ENCODE measurements at regions not wholly inside any gene's neighbourhood (a gene's known extent, or its start where the extent isn't known, plus 50 kb on each side); places are given as distances from the start of the nearest gene placed in this dataset.

- Histone ChIP-seq H3K9me3 (ENCODE audit: control extremely low read depth in 1 of 5, control insufficient read depth in 4 of 5, insufficient read depth in 2 of 5, low read depth in 1 of 5, low read length in 4 of 5) (no peaks in the 10 kb centered on the region), H3K4me1 (ENCODE audit: control extremely low read depth in 1 of 4, control insufficient read depth in 4 of 4, insufficient read depth in 4 of 4, low read length in 3 of 4) (no peaks in the 10 kb centered on the region), H3K36me3 (ENCODE audit: control insufficient read depth in 4 of 4, insufficient read depth in 4 of 4, low read length in 3 of 4) (no peaks in the 10 kb centered on the region), H3K4me3 (ENCODE audit: control insufficient read depth in 1 of 7, extremely low read depth in 1 of 7, insufficient read depth in 4 of 7, low read depth in 2 of 7, low read length in 6 of 7) (no peak overlapping the region), H3K27me3 (replicated peaks in 2 of 5; ENCODE audit: control insufficient read depth in 4 of 5, insufficient read depth in 5 of 5, low read length in 4 of 5) (no peaks in the 10 kb centered on the region), H3K27ac (ENCODE audit: insufficient read depth in 1 of 2, low read depth in 1 of 2, low read length in 2 of 2, poor library complexity in 1 of 2, severe bottlenecking in 2 of 2) (no peak overlapping the region)
- no CpG with 5 or more reads among the region's 1 CpG for WGBS (ENCODE audit: insufficient coverage)
- DNase-seq: no peak
- ChIA-PET POLR2A (no interaction called here), CTCF (no interaction called here)
Measured at GRCh38 chr9:27856748-27857147, 283.5 kb upstream of the C9orf72 start.

- DNase-seq: no peak
- H3K4me1 ChIP-seq (ENCODE audit: control extremely low read depth in 1 of 4, control insufficient read depth in 4 of 4, insufficient read depth in 4 of 4, low read length in 3 of 4): no peaks in the 10 kb centered on the region
- ChIA-PET POLR2A (no interaction called here), CTCF (no interaction called here)
- no peaks in the 10 kb centered on the region for H3K9me3 ChIP-seq (ENCODE audit: control extremely low read depth in 1 of 5, control insufficient read depth in 4 of 5, insufficient read depth in 2 of 5, low read depth in 1 of 5, low read length in 4 of 5)
- no peaks in the 10 kb centered on the region for H3K36me3 ChIP-seq (ENCODE audit: control insufficient read depth in 4 of 4, insufficient read depth in 4 of 4, low read length in 3 of 4)
- H3K27me3 ChIP-seq (replicated peaks in 2 of 5; ENCODE audit: control insufficient read depth in 4 of 5, insufficient read depth in 5 of 5, low read length in 4 of 5): no peaks in the 10 kb centered on the region
- WGBS (ENCODE audit: insufficient coverage): no CpG with 5 or more reads among the region's 3 CpGs
- no peak overlapping the region for H3K4me3 ChIP-seq (ENCODE audit: control insufficient read depth in 1 of 7, extremely low read depth in 1 of 7, insufficient read depth in 4 of 7, low read depth in 2 of 7, low read length in 6 of 7)
- no peak overlapping the region for H3K27ac ChIP-seq (ENCODE audit: insufficient read depth in 1 of 2, low read depth in 1 of 2, low read length in 2 of 2, poor library complexity in 1 of 2, severe bottlenecking in 2 of 2)
Measured at GRCh38 chr9:27861887-27862286, 288.6 kb upstream of the C9orf72 start.

- no peaks in the 10 kb centered on the region for H3K4me1 ChIP-seq (ENCODE audit: control extremely low read depth in 1 of 4, control insufficient read depth in 4 of 4, insufficient read depth in 4 of 4, low read length in 3 of 4)
- no peak overlapping the region for H3K4me3 ChIP-seq (ENCODE audit: control insufficient read depth in 1 of 7, extremely low read depth in 1 of 7, insufficient read depth in 4 of 7, low read depth in 2 of 7, low read length in 6 of 7)
- CTCF ChIA-PET: no interaction called here
- H3K27me3 ChIP-seq (replicated peaks in 2 of 5; ENCODE audit: control insufficient read depth in 4 of 5, insufficient read depth in 5 of 5, low read length in 4 of 5): no peaks in the 10 kb centered on the region
- 42% methylated on average over 6 of the region's 7 CpGs for WGBS (ENCODE audit: insufficient coverage)
- POLR2A ChIA-PET: no interaction called here
- H3K9me3 ChIP-seq (ENCODE audit: control extremely low read depth in 1 of 5, control insufficient read depth in 4 of 5, insufficient read depth in 2 of 5, low read depth in 1 of 5, low read length in 4 of 5): no peaks in the 10 kb centered on the region
- no peaks in the 10 kb centered on the region for H3K36me3 ChIP-seq (ENCODE audit: control insufficient read depth in 4 of 4, insufficient read depth in 4 of 4, low read length in 3 of 4)
- no peak overlapping the region for H3K27ac ChIP-seq (ENCODE audit: insufficient read depth in 1 of 2, low read depth in 1 of 2, low read length in 2 of 2, poor library complexity in 1 of 2, severe bottlenecking in 2 of 2)
- DNase-seq: no peak
Measured at GRCh38 chr9:27864644-27865438, 291.6 kb upstream of the C9orf72 start.

- DNase-seq: no peak
- no peaks in the 10 kb centered on the region for H3K27me3 ChIP-seq (replicated peaks in 2 of 5; ENCODE audit: control insufficient read depth in 4 of 5, insufficient read depth in 5 of 5, low read length in 4 of 5)
- CTCF ChIA-PET: no interaction called here
- no peaks in the 10 kb centered on the region for H3K9me3 ChIP-seq (ENCODE audit: control extremely low read depth in 1 of 5, control insufficient read depth in 4 of 5, insufficient read depth in 2 of 5, low read depth in 1 of 5, low read length in 4 of 5)
- WGBS (ENCODE audit: insufficient coverage): 100% methylated on average over 3 of the region's 4 CpGs
- no peak overlapping the region for H3K27ac ChIP-seq (ENCODE audit: insufficient read depth in 1 of 2, low read depth in 1 of 2, low read length in 2 of 2, poor library complexity in 1 of 2, severe bottlenecking in 2 of 2)
- H3K4me3 ChIP-seq (ENCODE audit: control insufficient read depth in 1 of 7, extremely low read depth in 1 of 7, insufficient read depth in 4 of 7, low read depth in 2 of 7, low read length in 6 of 7): no peak overlapping the region
- no peaks in the 10 kb centered on the region for H3K4me1 ChIP-seq (ENCODE audit: control extremely low read depth in 1 of 4, control insufficient read depth in 4 of 4, insufficient read depth in 4 of 4, low read length in 3 of 4)
- POLR2A ChIA-PET: no interaction called here
- H3K36me3 ChIP-seq (ENCODE audit: control insufficient read depth in 4 of 4, insufficient read depth in 4 of 4, low read length in 3 of 4): no peaks in the 10 kb centered on the region
Measured at GRCh38 chr9:27866741-27867140, 293.5 kb upstream of the C9orf72 start.

- WGBS (ENCODE audit: insufficient coverage): 81% methylated on average over 4 of the region's 5 CpGs
- no peaks in the 10 kb centered on the region for H3K9me3 ChIP-seq (ENCODE audit: control extremely low read depth in 1 of 5, control insufficient read depth in 4 of 5, insufficient read depth in 2 of 5, low read depth in 1 of 5, low read length in 4 of 5)
- POLR2A ChIA-PET: no interaction called here
- H3K4me3 ChIP-seq (ENCODE audit: control insufficient read depth in 1 of 7, extremely low read depth in 1 of 7, insufficient read depth in 4 of 7, low read depth in 2 of 7, low read length in 6 of 7): no peak overlapping the region
- H3K27ac ChIP-seq (ENCODE audit: insufficient read depth in 1 of 2, low read depth in 1 of 2, low read length in 2 of 2, poor library complexity in 1 of 2, severe bottlenecking in 2 of 2): no peak overlapping the region
- DNase-seq: no peak
- no peaks in the 10 kb centered on the region for H3K36me3 ChIP-seq (ENCODE audit: control insufficient read depth in 4 of 4, insufficient read depth in 4 of 4, low read length in 3 of 4)
- H3K4me1 ChIP-seq (ENCODE audit: control extremely low read depth in 1 of 4, control insufficient read depth in 4 of 4, insufficient read depth in 4 of 4, low read length in 3 of 4): no peaks in the 10 kb centered on the region
- H3K27me3 ChIP-seq (replicated peaks in 2 of 5; ENCODE audit: control insufficient read depth in 4 of 5, insufficient read depth in 5 of 5, low read length in 4 of 5): no peaks in the 10 kb centered on the region
- CTCF ChIA-PET: no interaction called here
Measured at GRCh38 chr9:27870404-27870803, 297.1 kb upstream of the C9orf72 start.

GRCh38 chr9:27880156-27880555, 306.9 kb upstream of the C9orf72 start:
- Histone ChIP-seq H3K4me3 (ENCODE audit: control insufficient read depth in 1 of 7, extremely low read depth in 1 of 7, insufficient read depth in 4 of 7, low read depth in 2 of 7, low read length in 6 of 7) (no peak overlapping the region), H3K36me3 (ENCODE audit: control insufficient read depth in 4 of 4, insufficient read depth in 4 of 4, low read length in 3 of 4) (no peaks in the 10 kb centered on the region), H3K27ac (ENCODE audit: insufficient read depth in 1 of 2, low read depth in 1 of 2, low read length in 2 of 2, poor library complexity in 1 of 2, severe bottlenecking in 2 of 2) (no peak overlapping the region), H3K9me3 (ENCODE audit: control extremely low read depth in 1 of 5, control insufficient read depth in 4 of 5, insufficient read depth in 2 of 5, low read depth in 1 of 5, low read length in 4 of 5) (no peaks in the 10 kb centered on the region), H3K27me3 (replicated peaks in 2 of 5; ENCODE audit: control insufficient read depth in 4 of 5, insufficient read depth in 5 of 5, low read length in 4 of 5) (peaks cover 0 to 5% (median 0%) of the 10 kb centered on the region in 5 experiments), H3K4me1 (ENCODE audit: control extremely low read depth in 1 of 4, control insufficient read depth in 4 of 4, insufficient read depth in 4 of 4, low read length in 3 of 4) (no peaks in the 10 kb centered on the region)
- DNase-seq: no peak
- CTCF ChIA-PET: no interaction called here
- POLR2A ChIA-PET: no interaction called here
- WGBS (ENCODE audit: insufficient coverage): 59% methylated on average over 2 of the region's 3 CpGs

- no peak overlapping the region for H3K4me3 ChIP-seq (ENCODE audit: control insufficient read depth in 1 of 7, extremely low read depth in 1 of 7, insufficient read depth in 4 of 7, low read depth in 2 of 7, low read length in 6 of 7)
- H3K4me1 ChIP-seq (ENCODE audit: control extremely low read depth in 1 of 4, control insufficient read depth in 4 of 4, insufficient read depth in 4 of 4, low read length in 3 of 4): no peaks in the 10 kb centered on the region
- no peaks in the 10 kb centered on the region for H3K36me3 ChIP-seq (ENCODE audit: control insufficient read depth in 4 of 4, insufficient read depth in 4 of 4, low read length in 3 of 4)
- H3K9me3 ChIP-seq (ENCODE audit: control extremely low read depth in 1 of 5, control insufficient read depth in 4 of 5, insufficient read depth in 2 of 5, low read depth in 1 of 5, low read length in 4 of 5): no peaks in the 10 kb centered on the region
- H3K27me3 ChIP-seq (replicated peaks in 2 of 5; ENCODE audit: control insufficient read depth in 4 of 5, insufficient read depth in 5 of 5, low read length in 4 of 5): peaks cover 0 to 5% (median 0%) of the 10 kb centered on the region in 5 experiments
- CTCF ChIA-PET: no interaction called here
- DNase-seq: no peak
- WGBS (ENCODE audit: insufficient coverage): no CpG with 5 or more reads among the region's 3 CpGs
- POLR2A ChIA-PET: no interaction called here
- H3K27ac ChIP-seq (ENCODE audit: insufficient read depth in 1 of 2, low read depth in 1 of 2, low read length in 2 of 2, poor library complexity in 1 of 2, severe bottlenecking in 2 of 2): no peak overlapping the region
Measured at GRCh38 chr9:27880635-27881034, 307.4 kb upstream of the C9orf72 start.
